ENCODE measurements at regions not wholly inside any gene's neighbourhood (a gene's known extent, or its start where the extent isn't known, plus 50 kb on each side); places are given as distances from the start of the nearest gene placed in this dataset.

GRCh38 chr3:177687291-177687690 is 490.0 kb upstream of the TBL1XR1 start:
- Histone ChIP-seq H3K36me3 (ENCODE audit: control insufficient read depth, insufficient read depth, low read length) (no peaks in the 10 kb centered on the region), H3K9me3 (ENCODE audit: control insufficient read depth, low read length) (no peaks in the 10 kb centered on the region), H3K27ac (ENCODE audit: insufficient read depth, low read length, poor library complexity, severe bottlenecking) (no peak overlapping the region), H3K27me3 (replicated peaks; ENCODE audit: control insufficient read depth, insufficient read depth, low read length, poor library complexity, severe bottlenecking) (no peaks in the 10 kb centered on the region), H3K4me3 (ENCODE audit: insufficient read depth, low read depth, low read length, poor library complexity, severe bottlenecking) (no peak overlapping the region), H3K4me1 (ENCODE audit: control insufficient read depth, insufficient read depth, low read length, poor library complexity, severe bottlenecking) (no peaks in the 10 kb centered on the region)
- no peak for DNase-seq

GRCh38 chr3:177688152-177688551 is 490.9 kb upstream of the TBL1XR1 start:
- H3K4me3 ChIP-seq (ENCODE audit: insufficient read depth, low read depth, low read length, poor library complexity, severe bottlenecking) = no peak overlapping the region
- no peak for DNase-seq
- H3K27me3 ChIP-seq (replicated peaks; ENCODE audit: control insufficient read depth, insufficient read depth, low read length, poor library complexity, severe bottlenecking) = no peaks in the 10 kb centered on the region
- H3K9me3 ChIP-seq (ENCODE audit: control insufficient read depth, low read length) = no peaks in the 10 kb centered on the region
- no peak overlapping the region for H3K27ac ChIP-seq (ENCODE audit: insufficient read depth, low read length, poor library complexity, severe bottlenecking)
- H3K36me3 ChIP-seq (ENCODE audit: control insufficient read depth, insufficient read depth, low read length) = no peaks in the 10 kb centered on the region
- H3K4me1 ChIP-seq (ENCODE audit: control insufficient read depth, insufficient read depth, low read length, poor library complexity, severe bottlenecking) = no peaks in the 10 kb centered on the region

GRCh38 chr3:177689077-177689476 is 491.8 kb upstream of the TBL1XR1 start:
- DNase-seq = no peak
- Histone ChIP-seq H3K4me1 (ENCODE audit: control insufficient read depth, insufficient read depth, low read length, poor library complexity, severe bottlenecking) (no peaks in the 10 kb centered on the region), H3K27me3 (replicated peaks; ENCODE audit: control insufficient read depth, insufficient read depth, low read length, poor library complexity, severe bottlenecking) (no peaks in the 10 kb centered on the region), H3K27ac (ENCODE audit: insufficient read depth, low read length, poor library complexity, severe bottlenecking) (no peak overlapping the region), H3K4me3 (ENCODE audit: insufficient read depth, low read depth, low read length, poor library complexity, severe bottlenecking) (no peak overlapping the region), H3K9me3 (ENCODE audit: control insufficient read depth, low read length) (no peaks in the 10 kb centered on the region), H3K36me3 (ENCODE audit: control insufficient read depth, insufficient read depth, low read length) (no peaks in the 10 kb centered on the region)

- no peaks in the 10 kb centered on the region for H3K36me3 ChIP-seq (ENCODE audit: control insufficient read depth, insufficient read depth, low read length)
- no peak for DNase-seq
- no peaks in the 10 kb centered on the region for H3K9me3 ChIP-seq (ENCODE audit: control insufficient read depth, low read length)
- no peaks in the 10 kb centered on the region for H3K4me1 ChIP-seq (ENCODE audit: control insufficient read depth, insufficient read depth, low read length, poor library complexity, severe bottlenecking)
- no peak overlapping the region for H3K27ac ChIP-seq (ENCODE audit: insufficient read depth, low read length, poor library complexity, severe bottlenecking)
- no peak overlapping the region for H3K4me3 ChIP-seq (ENCODE audit: insufficient read depth, low read depth, low read length, poor library complexity, severe bottlenecking)
- H3K27me3 ChIP-seq (replicated peaks; ENCODE audit: control insufficient read depth, insufficient read depth, low read length, poor library complexity, severe bottlenecking) = no peaks in the 10 kb centered on the region
Observed at GRCh38 chr3:177689869-177690268, 492.6 kb upstream of the TBL1XR1 start.

GRCh38 chr3:177690306-177690705 is 493.0 kb upstream of the TBL1XR1 start:
- Histone ChIP-seq H3K9me3 (ENCODE audit: control insufficient read depth, low read length) (no peaks in the 10 kb centered on the region), H3K27me3 (replicated peaks; ENCODE audit: control insufficient read depth, insufficient read depth, low read length, poor library complexity, severe bottlenecking) (no peaks in the 10 kb centered on the region), H3K4me3 (ENCODE audit: insufficient read depth, low read depth, low read length, poor library complexity, severe bottlenecking) (no peak overlapping the region), H3K27ac (ENCODE audit: insufficient read depth, low read length, poor library complexity, severe bottlenecking) (no peak overlapping the region), H3K36me3 (ENCODE audit: control insufficient read depth, insufficient read depth, low read length) (no peaks in the 10 kb centered on the region), H3K4me1 (ENCODE audit: control insufficient read depth, insufficient read depth, low read length, poor library complexity, severe bottlenecking) (no peaks in the 10 kb centered on the region)
- DNase-seq = no peak

- H3K27me3 ChIP-seq (replicated peaks; ENCODE audit: control insufficient read depth, insufficient read depth, low read length, poor library complexity, severe bottlenecking) = no peaks in the 10 kb centered on the region
- H3K9me3 ChIP-seq (ENCODE audit: control insufficient read depth, low read length) = no peaks in the 10 kb centered on the region
- no peak for DNase-seq
- no peak overlapping the region for H3K27ac ChIP-seq (ENCODE audit: insufficient read depth, low read length, poor library complexity, severe bottlenecking)
- no peak overlapping the region for H3K4me3 ChIP-seq (ENCODE audit: insufficient read depth, low read depth, low read length, poor library complexity, severe bottlenecking)
- H3K4me1 ChIP-seq (ENCODE audit: control insufficient read depth, insufficient read depth, low read length, poor library complexity, severe bottlenecking) = no peaks in the 10 kb centered on the region
- H3K36me3 ChIP-seq (ENCODE audit: control insufficient read depth, insufficient read depth, low read length) = no peaks in the 10 kb centered on the region
Observed at GRCh38 chr3:177692304-177692975, 495.2 kb upstream of the TBL1XR1 start.

GRCh38 chr3:177693616-177694264 is 496.5 kb upstream of the TBL1XR1 start:
- Histone ChIP-seq H3K27ac (ENCODE audit: insufficient read depth, low read length, poor library complexity, severe bottlenecking) (no peak overlapping the region), H3K9me3 (ENCODE audit: control insufficient read depth, low read length) (no peaks in the 10 kb centered on the region), H3K27me3 (replicated peaks; ENCODE audit: control insufficient read depth, insufficient read depth, low read length, poor library complexity, severe bottlenecking) (no peaks in the 10 kb centered on the region), H3K4me1 (ENCODE audit: control insufficient read depth, insufficient read depth, low read length, poor library complexity, severe bottlenecking) (no peaks in the 10 kb centered on the region), H3K36me3 (ENCODE audit: control insufficient read depth, insufficient read depth, low read length) (no peaks in the 10 kb centered on the region), H3K4me3 (ENCODE audit: insufficient read depth, low read depth, low read length, poor library complexity, severe bottlenecking) (no peak overlapping the region)
- DNase-seq = no peak

GRCh38 chr3:177694316-177694715 is 497.0 kb upstream of the TBL1XR1 start:
- no peak overlapping the region for H3K27ac ChIP-seq (ENCODE audit: insufficient read depth, low read length, poor library complexity, severe bottlenecking)
- no peak for DNase-seq
- H3K27me3 ChIP-seq (replicated peaks; ENCODE audit: control insufficient read depth, insufficient read depth, low read length, poor library complexity, severe bottlenecking) = no peaks in the 10 kb centered on the region
- H3K36me3 ChIP-seq (ENCODE audit: control insufficient read depth, insufficient read depth, low read length) = no peaks in the 10 kb centered on the region
- no peak overlapping the region for H3K4me3 ChIP-seq (ENCODE audit: insufficient read depth, low read depth, low read length, poor library complexity, severe bottlenecking)
- no peaks in the 10 kb centered on the region for H3K4me1 ChIP-seq (ENCODE audit: control insufficient read depth, insufficient read depth, low read length, poor library complexity, severe bottlenecking)
- no peaks in the 10 kb centered on the region for H3K9me3 ChIP-seq (ENCODE audit: control insufficient read depth, low read length)

- H3K27ac ChIP-seq (ENCODE audit: insufficient read depth, low read length, poor library complexity, severe bottlenecking) = no peak overlapping the region
- no peaks in the 10 kb centered on the region for H3K36me3 ChIP-seq (ENCODE audit: control insufficient read depth, insufficient read depth, low read length)
- no peak overlapping the region for H3K4me3 ChIP-seq (ENCODE audit: insufficient read depth, low read depth, low read length, poor library complexity, severe bottlenecking)
- H3K9me3 ChIP-seq (ENCODE audit: control insufficient read depth, low read length) = no peaks in the 10 kb centered on the region
- H3K4me1 ChIP-seq (ENCODE audit: control insufficient read depth, insufficient read depth, low read length, poor library complexity, severe bottlenecking) = no peaks in the 10 kb centered on the region
- no peak for DNase-seq
- no peaks in the 10 kb centered on the region for H3K27me3 ChIP-seq (replicated peaks; ENCODE audit: control insufficient read depth, insufficient read depth, low read length, poor library complexity, severe bottlenecking)
Observed at GRCh38 chr3:177694951-177695350, 497.7 kb upstream of the TBL1XR1 start.

GRCh38 chr3:177700117-177700516 is 502.8 kb upstream of the TBL1XR1 start:
- no peaks in the 10 kb centered on the region for H3K36me3 ChIP-seq (ENCODE audit: control insufficient read depth, insufficient read depth, low read length)
- no peak overlapping the region for H3K27ac ChIP-seq (ENCODE audit: insufficient read depth, low read length, poor library complexity, severe bottlenecking)
- DNase-seq = no peak
- H3K4me1 ChIP-seq (ENCODE audit: control insufficient read depth, insufficient read depth, low read length, poor library complexity, severe bottlenecking) = no peaks in the 10 kb centered on the region
- no peak overlapping the region for H3K4me3 ChIP-seq (ENCODE audit: insufficient read depth, low read depth, low read length, poor library complexity, severe bottlenecking)
- no peaks in the 10 kb centered on the region for H3K27me3 ChIP-seq (replicated peaks; ENCODE audit: control insufficient read depth, insufficient read depth, low read length, poor library complexity, severe bottlenecking)
- H3K9me3 ChIP-seq (ENCODE audit: control insufficient read depth, low read length) = no peaks in the 10 kb centered on the region
